Heart left ventricle (tissue), 16 donors: ENCODE measurements at regions not wholly inside any gene's neighbourhood (a gene's known extent, or its start where the extent isn't known, plus 50 kb on each side); places are given as distances from the start of the nearest gene placed in this dataset.

Experiments used
- ATAC-seq, 4 donors: fragments of 200-7000 bp; cut with Tn5 transposase; one replicate each; pipeline ENCODE4 v1.9.1; 2020 to 2022; ENCODE audit warnings: moderate library complexity in 4 of 4, mild to moderate bottlenecking in 3 of 4, moderate number of reproducible peaks in 1 of 4
- DNase-seq, 5 donors: peaks; one replicate each; pipeline ENCODE4 v3.0.0-alpha.2; 2020
- H3K27ac ChIP-seq, 12 donors: fragments of 200-600 bp; sonication (generic) in 4 of 12; one replicate each; pipeline versions ENCODE4 v1.5.0 to v1.8.0; 2016 to 2022; ENCODE audit warnings: mild to moderate bottlenecking in 2 of 12
- H3K27me3 ChIP-seq, 9 donors: fragments of 200-600 bp; sonication (generic) in 2 of 9; one replicate each; pipeline versions ENCODE4 v1.5.1 to v1.8.0; 2016 to 2022; ENCODE audit warnings: mild to moderate bottlenecking in 3 of 9
- H3K36me3 ChIP-seq, 9 donors: fragments of 200-600 bp; sonication (generic) in 2 of 9; one replicate each; pipeline versions ENCODE4 v1.5.0 to v1.8.0; 2018 to 2022; ENCODE audit warnings: mild to moderate bottlenecking in 2 of 9
- H3K4me1 ChIP-seq, 12 donors: fragments of 200-600 bp; sonication (generic) in 4 of 12; one replicate each; pipeline versions ENCODE4 v1.5.0 to v1.8.0; 2016 to 2022; ENCODE audit warnings: mild to moderate bottlenecking in 3 of 12
- H3K4me3 ChIP-seq, 12 donors: fragments of 200-600 bp; sonication (generic) in 4 of 12; one replicate each; pipeline versions ENCODE4 v1.5.0 to v1.8.0; 2017 to 2022; ENCODE audit warnings: mild to moderate bottlenecking in 9 of 12, moderate library complexity in 4 of 12
- H3K9me3 ChIP-seq, 12 donors: fragments of 200-600 bp; sonication (generic) in 4 of 12; one replicate each; pipeline versions ENCODE4 v1.5.0 to v1.8.0; 2016 to 2022; ENCODE audit warnings: mild to moderate bottlenecking in 1 of 12
- CTCF ChIP-seq, 12 donors: fragments of 200-600 bp; sonication (generic) in 4 of 12; IDR thresholded peaks; one replicate each; pipeline versions ENCODE4 v1.5.0 to v1.8.0; 2018 to 2022; ENCODE audit warnings: antibody characterized with exemption in 12 of 12, mild to moderate bottlenecking in 5 of 12
- POLR2A ChIP-seq, 2 donors: fragments of 450-650 bp; IDR thresholded peaks; one replicate each; pipeline ENCODE4 v1.6.1; 2017; ENCODE audit warnings: antibody characterized with exemption in 2 of 2, mild to moderate bottlenecking in 2 of 2, moderate library complexity in 2 of 2
- WGBS, 4 donors: extraction: QIAGEN DNeasy Blood & Tissue Kit in 2 of 4; methylation state at CpG; one replicate each; pipeline versions ENCODE4 v1.1.5 to v1.1.7; 2013 to 2018; 5-methylcytosine and 5-hydroxymethylcytosine counted together
- intact Hi-C, 10 donors: fragments of 100-400 bp; cut with DNase I; formaldehyde crosslinking; loops; one replicate each; pipeline versions ENCODE4 v1.11.1 to v1.14.2; 2022
- donor health status: ischemic (EF 13 %, LVEDD 7.1; RV severe dilation, severe dysfunction).
- donor health status: healthy with polysubstance abuse.
- donor health status: DM: no; HTN: yes; CAD: no.
- donor health status: DM: no; HTN: no; CAD: no.
- donor health status: ischemic (EF 25% LVEDD 6.9; RV normal size, moderate dysfunction).
- donor health status: ischemic (EF 25% LVEDD 5.7; RV mildly dilated, moderate dysfunction).
- donor health status: healthy.
- donor health status: DM: yes; HTN: yes; CAD: no.
- donor health status: ischemic (EF 35%, LVEDD 5.7; RV mildly dilated, moderate dysfunction).
- donor health status: nonischemic (EF 11% LVEDD 7.7; RV severe dilation, severe dysfunction).
- donor health status: DM: yes; HTN: yes; CAD: no.
- donor health status: PGD.
- donor health status: ischemic (EF 29% LVEDD 5.4; RV normal size, mild dysfunction).
- donor health status: nonischemic (EF 23%, LVEDD 6.1; RV moderate dilation, normal function).

GRCh38 chr1:187617776-187618175, 789.0 kb downstream of the PLA2G4A start:
- no peak for ATAC-seq
- intact Hi-C loops, result no loop called here

GRCh38 chr1:187619175-187619574, 790.4 kb downstream of the PLA2G4A start:
- intact Hi-C loops, result no loop called here
- Histone ChIP-seq H3K4me3 (no peak overlapping the region), H3K36me3 (no peaks in the 10 kb centered on the region), H3K9me3 (peaks cover 0 to 12% (median 0%) of the 10 kb centered on the region in 12 donors), H3K27me3 (no peaks in the 10 kb centered on the region), H3K27ac (no peak overlapping the region), H3K4me1 (no peaks in the 10 kb centered on the region)
- no peak for TF ChIP-seq CTCF (IDR thresholded peaks at IDR 0.05)
- no peak for TF ChIP-seq POLR2A (IDR thresholded peaks at IDR 0.05)
- DNase-seq (no peak), ATAC-seq (no peak)

More at GRCh38 chr1:187617776-187618175, 789.0 kb downstream of the PLA2G4A start:
- Histone ChIP-seq H3K27me3 (no peaks in the 10 kb centered on the region), H3K27ac (no peak overlapping the region), H3K36me3 (no peaks in the 10 kb centered on the region), H3K4me1 (no peaks in the 10 kb centered on the region), H3K9me3 (peaks cover 0 to 12% (median 0%) of the 10 kb centered on the region in 12 donors), H3K4me3 (no peak overlapping the region)
- WGBS, 4 donors, result 90 to 97% (median 93%) methylated on average over 3 of the region's 3 CpGs
- TF ChIP-seq CTCF (IDR thresholded peaks at IDR 0.05), result no peak
- TF ChIP-seq POLR2A (IDR thresholded peaks at IDR 0.05), result no peak
- DNase-seq, result no peak

GRCh38 chr1:187621951-187622350, 793.2 kb downstream of the PLA2G4A start:
- ATAC-seq, result no peak
- intact Hi-C loops, result no loop called here
- no peak overlapping the region for H3K27ac ChIP-seq

GRCh38 chr1:187622545-187622944, 793.8 kb downstream of the PLA2G4A start:
- Histone ChIP-seq H3K27ac (no peak overlapping the region), H3K9me3 (peaks cover 0 to 11% (median 0%) of the 10 kb centered on the region in 12 donors), H3K4me3 (no peak overlapping the region), H3K27me3 (no peaks in the 10 kb centered on the region), H3K36me3 (no peaks in the 10 kb centered on the region), H3K4me1 (no peaks in the 10 kb centered on the region)
- WGBS, 4 donors, result 0 to 62% (median 44%) methylated on average over 1 of the region's 1 CpG
- intact Hi-C loops, result no loop called here
- TF ChIP-seq CTCF (IDR thresholded peaks at IDR 0.05) (no peak), POLR2A (IDR thresholded peaks at IDR 0.05) (no peak)
- DNase-seq (no peak), ATAC-seq (no peak)

More at GRCh38 chr1:187621951-187622350, 793.2 kb downstream of the PLA2G4A start:
- Histone ChIP-seq H3K4me1 (no peaks in the 10 kb centered on the region), H3K36me3 (no peaks in the 10 kb centered on the region), H3K9me3 (peaks cover 0 to 12% (median 0%) of the 10 kb centered on the region in 12 donors), H3K27me3 (no peaks in the 10 kb centered on the region), H3K4me3 (no peak overlapping the region)
- 78 to 82% (median 81%) methylated on average over 3 of the region's 3 CpGs for WGBS, 4 donors
- no peak for DNase-seq
- TF ChIP-seq CTCF (IDR thresholded peaks at IDR 0.05), result no peak
- no peak for TF ChIP-seq POLR2A (IDR thresholded peaks at IDR 0.05)
